ENCODE measurements at regions not wholly inside any gene's neighbourhood (a gene's known extent, or its start where the extent isn't known, plus 50 kb on each side); places are given as distances from the start of the nearest gene placed in this dataset.

DNA sequence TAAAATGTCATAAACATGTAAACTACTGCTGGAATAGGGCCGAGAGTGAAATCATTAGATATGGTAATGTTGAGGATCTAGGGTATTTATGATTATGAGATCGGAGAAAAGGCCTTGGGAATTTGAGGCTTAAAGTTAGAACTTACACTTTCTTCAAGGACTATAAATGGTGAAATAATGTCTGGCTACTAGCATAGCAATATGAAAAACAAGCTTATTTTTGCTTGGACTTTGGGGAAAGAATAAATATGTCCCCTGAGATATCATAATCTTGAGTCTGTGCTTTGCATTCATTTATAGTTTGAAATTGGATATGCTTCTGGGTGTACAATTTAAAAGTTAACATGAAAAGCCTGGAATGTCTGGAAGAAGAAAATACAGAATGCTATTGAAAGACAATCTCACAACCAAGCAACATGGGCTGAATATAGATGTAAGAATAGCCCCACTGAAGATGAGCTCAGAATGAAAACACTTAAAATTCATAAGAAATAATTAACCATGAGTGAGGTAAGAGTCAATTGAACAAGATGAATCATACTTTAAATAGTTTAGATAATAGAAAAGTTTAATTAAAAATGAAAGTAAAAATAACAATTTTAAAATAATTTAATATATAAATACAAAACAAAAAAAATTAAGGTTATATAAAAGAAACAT is 1555.4 kb upstream of the MIR17HG start:
- no peak overlapping the region for H3K27ac ChIP-seq (ENCODE audit: low read depth in 1 of 3, low read length in 2 of 3)
- no peak for DNase-seq
- H3K4me1 ChIP-seq (ENCODE audit: control insufficient read depth in 3 of 3, insufficient read depth in 2 of 3, low read depth in 1 of 3, low read length in 2 of 3), result no peaks in the 10 kb centered on the region
- H3K4me3 ChIP-seq (ENCODE audit: low read depth in 1 of 3, low read length in 3 of 3), result no peak overlapping the region
- H3K36me3 ChIP-seq (ENCODE audit: control insufficient read depth in 3 of 3, insufficient read depth in 2 of 3, low read depth in 1 of 3, low read length in 3 of 3), result no peaks in the 10 kb centered on the region
- 68 to 76% (median 76%) methylated on average over 2 of the region's 2 CpGs for WGBS, 3 donors
- FAIRE-seq, result peak; percentile 95
- no peaks in the 10 kb centered on the region for H3K9me3 ChIP-seq (ENCODE audit: control insufficient read depth in 2 of 2, insufficient read depth in 1 of 2, low read depth in 1 of 2, low read length in 1 of 2)
- no peaks in the 10 kb centered on the region for H3K27me3 ChIP-seq (ENCODE audit: control insufficient read depth in 3 of 3, insufficient read depth in 3 of 3, low read length in 3 of 3)

DNA sequence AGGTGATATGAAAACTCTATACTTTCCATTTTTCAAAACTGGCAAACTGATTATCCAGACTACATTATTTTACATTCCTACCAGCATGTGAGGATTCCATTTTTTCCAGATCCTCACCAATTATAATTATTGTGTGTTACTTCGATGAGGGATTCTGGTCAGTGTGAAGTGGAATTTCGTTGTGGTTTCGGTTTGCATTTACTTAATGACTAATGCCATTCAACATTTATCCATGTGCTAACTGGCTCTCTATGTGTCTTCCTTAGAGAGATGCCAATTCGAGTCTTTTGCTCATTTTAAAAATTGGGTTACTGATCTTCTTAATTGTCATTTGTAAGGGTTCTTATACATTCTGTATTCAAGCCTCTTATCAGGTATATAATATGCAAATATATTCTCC is 1551.3 kb upstream of the MIR17HG start:
- no peaks in the 10 kb centered on the region for H3K9me3 ChIP-seq (ENCODE audit: control insufficient read depth in 2 of 2, insufficient read depth in 1 of 2, low read depth in 1 of 2, low read length in 1 of 2)
- H3K27me3 ChIP-seq (ENCODE audit: control insufficient read depth in 3 of 3, insufficient read depth in 3 of 3, low read length in 3 of 3), result no peaks in the 10 kb centered on the region
- no peak overlapping the region for H3K27ac ChIP-seq (ENCODE audit: low read depth in 1 of 3, low read length in 2 of 3)
- no peak overlapping the region for H3K4me3 ChIP-seq (ENCODE audit: low read depth in 1 of 3, low read length in 3 of 3)
- DNase-seq (no peak), FAIRE-seq (no peak)
- H3K36me3 ChIP-seq (ENCODE audit: control insufficient read depth in 3 of 3, insufficient read depth in 2 of 3, low read depth in 1 of 3, low read length in 3 of 3), result no peaks in the 10 kb centered on the region
- no peaks in the 10 kb centered on the region for H3K4me1 ChIP-seq (ENCODE audit: control insufficient read depth in 3 of 3, insufficient read depth in 2 of 3, low read depth in 1 of 3, low read length in 2 of 3)
- WGBS, 3 donors, result 75 to 81% (median 80%) methylated on average over 4 of the region's 4 CpGs

GRCh38 chr13:89803839-89804238 is 1543.6 kb upstream of the MIR17HG start:
- Histone ChIP-seq H3K27me3 (ENCODE audit: control insufficient read depth in 3 of 3, insufficient read depth in 3 of 3, low read length in 3 of 3) (no peaks in the 10 kb centered on the region), H3K4me3 (ENCODE audit: low read depth in 1 of 3, low read length in 3 of 3) (no peak overlapping the region), H3K27ac (ENCODE audit: low read depth in 1 of 3, low read length in 2 of 3) (no peak overlapping the region), H3K36me3 (ENCODE audit: control insufficient read depth in 3 of 3, insufficient read depth in 2 of 3, low read depth in 1 of 3, low read length in 3 of 3) (no peaks in the 10 kb centered on the region), H3K9me3 (ENCODE audit: control insufficient read depth in 2 of 2, insufficient read depth in 1 of 2, low read depth in 1 of 2, low read length in 1 of 2) (no peaks in the 10 kb centered on the region), H3K4me1 (ENCODE audit: control insufficient read depth in 3 of 3, insufficient read depth in 2 of 3, low read depth in 1 of 3, low read length in 2 of 3) (no peaks in the 10 kb centered on the region)
- DNase-seq (no peak), FAIRE-seq (no peak)

DNA sequence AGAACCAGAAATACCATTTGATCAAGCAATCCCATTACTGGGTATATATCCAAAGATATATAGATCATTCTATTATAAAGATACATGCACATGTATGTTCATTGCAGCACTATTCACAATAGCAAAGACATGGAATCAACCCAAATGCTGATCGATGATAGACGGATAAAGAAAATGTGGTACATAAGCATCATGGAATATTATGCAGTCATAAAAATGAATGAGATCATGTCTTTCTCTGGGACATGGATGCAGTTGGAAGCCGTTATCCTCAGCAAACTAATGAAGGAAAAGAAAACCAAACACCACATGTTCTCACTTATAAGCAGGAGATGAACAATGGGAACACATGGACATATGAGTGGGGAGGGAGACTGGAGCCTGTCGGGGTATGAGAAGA is 1540.9 kb upstream of the MIR17HG start:
- Histone ChIP-seq H3K4me1 (ENCODE audit: control insufficient read depth in 3 of 3, insufficient read depth in 2 of 3, low read depth in 1 of 3, low read length in 2 of 3) (no peaks in the 10 kb centered on the region), H3K36me3 (ENCODE audit: control insufficient read depth in 3 of 3, insufficient read depth in 2 of 3, low read depth in 1 of 3, low read length in 3 of 3) (no peaks in the 10 kb centered on the region), H3K27me3 (ENCODE audit: control insufficient read depth in 3 of 3, insufficient read depth in 3 of 3, low read length in 3 of 3) (no peaks in the 10 kb centered on the region), H3K9me3 (ENCODE audit: control insufficient read depth in 2 of 2, insufficient read depth in 1 of 2, low read depth in 1 of 2, low read length in 1 of 2) (no peaks in the 10 kb centered on the region), H3K4me3 (ENCODE audit: low read depth in 1 of 3, low read length in 3 of 3) (no peak overlapping the region), H3K27ac (ENCODE audit: low read depth in 1 of 3, low read length in 2 of 3) (no peak overlapping the region)
- no peak for FAIRE-seq
- 77 to 88% (median 83%) methylated on average over 4 of the region's 4 CpGs for WGBS, 3 donors
- DNase-seq, result no peak

DNA sequence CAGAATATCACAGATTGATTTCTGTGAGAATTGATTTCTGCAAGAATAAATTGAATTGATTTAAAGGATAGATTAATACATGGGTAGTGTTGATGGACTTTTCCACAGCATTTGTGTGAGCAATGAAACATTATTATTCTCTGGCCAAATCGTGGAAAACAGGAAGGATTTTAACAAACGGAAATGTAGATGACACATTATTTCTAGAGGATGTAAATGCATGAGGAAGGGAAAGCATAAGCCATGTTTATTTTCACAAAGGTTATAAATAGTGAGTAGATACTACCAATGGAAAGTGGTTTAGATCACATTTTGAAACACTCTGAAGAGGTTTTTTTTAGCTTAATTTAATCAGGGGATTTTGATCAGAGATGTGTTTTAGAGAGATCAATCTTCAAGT is 1534.6 kb upstream of the MIR17HG start:
- no peaks in the 10 kb centered on the region for H3K27me3 ChIP-seq (ENCODE audit: control insufficient read depth in 3 of 3, insufficient read depth in 3 of 3, low read length in 3 of 3)
- WGBS, 3 donors, result 61 to 76% (median 62%) methylated on average over 2 of the region's 2 CpGs
- no peaks in the 10 kb centered on the region for H3K4me1 ChIP-seq (ENCODE audit: control insufficient read depth in 3 of 3, insufficient read depth in 2 of 3, low read depth in 1 of 3, low read length in 2 of 3)
- H3K36me3 ChIP-seq (ENCODE audit: control insufficient read depth in 3 of 3, insufficient read depth in 2 of 3, low read depth in 1 of 3, low read length in 3 of 3), result no peaks in the 10 kb centered on the region
- FAIRE-seq (no peak), DNase-seq (no peak)
- no peak overlapping the region for H3K4me3 ChIP-seq (ENCODE audit: low read depth in 1 of 3, low read length in 3 of 3)
- H3K9me3 ChIP-seq (ENCODE audit: control insufficient read depth in 2 of 2, insufficient read depth in 1 of 2, low read depth in 1 of 2, low read length in 1 of 2), result no peaks in the 10 kb centered on the region
- no peak overlapping the region for H3K27ac ChIP-seq (ENCODE audit: low read depth in 1 of 3, low read length in 2 of 3)

DNA sequence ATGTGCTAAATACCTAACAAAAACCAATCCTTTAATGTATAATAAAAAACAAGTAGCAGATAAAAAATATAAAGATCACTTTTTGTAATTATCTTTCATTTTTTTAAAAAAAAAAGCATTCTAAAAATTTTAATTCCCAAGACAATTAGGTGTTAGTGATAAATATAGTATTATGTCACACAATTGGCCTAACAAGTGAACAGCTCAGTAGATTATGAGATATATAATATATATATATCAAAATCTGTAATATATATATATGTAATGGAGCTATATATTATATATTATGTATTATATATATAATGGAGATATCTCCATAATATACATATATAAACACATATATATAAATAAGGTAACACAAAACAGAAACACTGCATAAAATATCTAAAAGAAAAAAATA is 1531.1 kb upstream of the MIR17HG start:
- no peaks in the 10 kb centered on the region for H3K4me1 ChIP-seq (ENCODE audit: control insufficient read depth in 3 of 3, insufficient read depth in 2 of 3, low read depth in 1 of 3, low read length in 2 of 3)
- no peaks in the 10 kb centered on the region for H3K36me3 ChIP-seq (ENCODE audit: control insufficient read depth in 3 of 3, insufficient read depth in 2 of 3, low read depth in 1 of 3, low read length in 3 of 3)
- no peaks in the 10 kb centered on the region for H3K27me3 ChIP-seq (ENCODE audit: control insufficient read depth in 3 of 3, insufficient read depth in 3 of 3, low read length in 3 of 3)
- no peak overlapping the region for H3K4me3 ChIP-seq (ENCODE audit: low read depth in 1 of 3, low read length in 3 of 3)
- peaks cover 0 to 3% of the 10 kb centered on the region in 2 donors for H3K9me3 ChIP-seq (ENCODE audit: control insufficient read depth in 2 of 2, insufficient read depth in 1 of 2, low read depth in 1 of 2, low read length in 1 of 2)
- FAIRE-seq, result peak; percentile 86
- no peak overlapping the region for H3K27ac ChIP-seq (ENCODE audit: low read depth in 1 of 3, low read length in 2 of 3)
- DNase-seq, result no peak

- H3K27me3 ChIP-seq (ENCODE audit: control insufficient read depth in 3 of 3, insufficient read depth in 3 of 3, low read length in 3 of 3), result no peaks in the 10 kb centered on the region
- H3K4me1 ChIP-seq (ENCODE audit: control insufficient read depth in 3 of 3, insufficient read depth in 2 of 3, low read depth in 1 of 3, low read length in 2 of 3), result no peaks in the 10 kb centered on the region
- no peaks in the 10 kb centered on the region for H3K36me3 ChIP-seq (ENCODE audit: control insufficient read depth in 3 of 3, insufficient read depth in 2 of 3, low read depth in 1 of 3, low read length in 3 of 3)
- H3K9me3 ChIP-seq (ENCODE audit: control insufficient read depth in 2 of 2, insufficient read depth in 1 of 2, low read depth in 1 of 2, low read length in 1 of 2), result peaks cover 0 to 3% of the 10 kb centered on the region in 2 donors
- H3K27ac ChIP-seq (ENCODE audit: low read depth in 1 of 3, low read length in 2 of 3), result no peak overlapping the region
- 26 to 34% (median 32%) methylated on average over 4 of the region's 4 CpGs for WGBS, 3 donors
- no peak for DNase-seq
- no peak for FAIRE-seq
- H3K4me3 ChIP-seq (ENCODE audit: low read depth in 1 of 3, low read length in 3 of 3), result no peak overlapping the region
Measured at GRCh38 chr13:89822467-89822866, 1525.0 kb upstream of the MIR17HG start.

DNA sequence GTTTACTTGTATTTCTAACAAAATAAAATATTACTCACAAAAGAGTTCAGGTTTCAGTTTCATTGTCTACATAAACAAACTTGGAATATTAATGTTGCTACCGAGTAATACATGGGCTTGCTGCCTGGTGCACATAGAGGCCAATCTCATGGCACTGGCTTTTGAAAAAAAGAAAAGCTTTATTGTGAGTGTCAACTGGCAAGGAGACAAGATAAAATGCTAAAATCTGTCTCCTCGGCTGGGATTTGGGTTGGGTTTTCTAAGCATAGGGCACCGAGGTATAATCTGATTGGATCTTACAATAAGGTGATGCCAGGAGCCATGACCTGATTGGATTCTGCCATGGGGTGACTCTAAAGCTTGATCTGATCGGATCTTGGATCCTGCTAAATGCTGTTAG is 1519.9 kb upstream of the MIR17HG start:
- no peak for DNase-seq
- no peak overlapping the region for H3K27ac ChIP-seq (ENCODE audit: low read depth in 1 of 3, low read length in 2 of 3)
- H3K27me3 ChIP-seq (ENCODE audit: control insufficient read depth in 3 of 3, insufficient read depth in 3 of 3, low read length in 3 of 3), result no peaks in the 10 kb centered on the region
- H3K4me1 ChIP-seq (ENCODE audit: control insufficient read depth in 3 of 3, insufficient read depth in 2 of 3, low read depth in 1 of 3, low read length in 2 of 3), result no peaks in the 10 kb centered on the region
- no peaks in the 10 kb centered on the region for H3K9me3 ChIP-seq (ENCODE audit: control insufficient read depth in 2 of 2, insufficient read depth in 1 of 2, low read depth in 1 of 2, low read length in 1 of 2)
- no peaks in the 10 kb centered on the region for H3K36me3 ChIP-seq (ENCODE audit: control insufficient read depth in 3 of 3, insufficient read depth in 2 of 3, low read depth in 1 of 3, low read length in 3 of 3)
- no peak overlapping the region for H3K4me3 ChIP-seq (ENCODE audit: low read depth in 1 of 3, low read length in 3 of 3)
- WGBS, 3 donors, result 64 to 74% (median 65%) methylated on average over 4 of the region's 4 CpGs
- no peak for FAIRE-seq

- no peaks in the 10 kb centered on the region for H3K9me3 ChIP-seq (ENCODE audit: control insufficient read depth in 2 of 2, insufficient read depth in 1 of 2, low read depth in 1 of 2, low read length in 1 of 2)
- H3K27ac ChIP-seq (ENCODE audit: low read depth in 1 of 3, low read length in 2 of 3), result no peak overlapping the region
- no peaks in the 10 kb centered on the region for H3K4me1 ChIP-seq (ENCODE audit: control insufficient read depth in 3 of 3, insufficient read depth in 2 of 3, low read depth in 1 of 3, low read length in 2 of 3)
- H3K36me3 ChIP-seq (ENCODE audit: control insufficient read depth in 3 of 3, insufficient read depth in 2 of 3, low read depth in 1 of 3, low read length in 3 of 3), result no peaks in the 10 kb centered on the region
- no peak for DNase-seq
- no peaks in the 10 kb centered on the region for H3K27me3 ChIP-seq (ENCODE audit: control insufficient read depth in 3 of 3, insufficient read depth in 3 of 3, low read length in 3 of 3)
- no peak for FAIRE-seq
- H3K4me3 ChIP-seq (ENCODE audit: low read depth in 1 of 3, low read length in 3 of 3), result no peak overlapping the region
- 83 to 87% (median 84%) methylated on average over 3 of the region's 3 CpGs for WGBS, 3 donors
Measured at GRCh38 chr13:89828506-89828905, 1519.0 kb upstream of the MIR17HG start.

All from small intestine (tissue), 7 donors.